Gastroesophageal sphincter (tissue), 3 donors: ENCODE measurements at regions not wholly inside any gene's neighbourhood (a gene's known extent, or its start where the extent isn't known, plus 50 kb on each side); places are given as distances from the start of the nearest gene placed in this dataset.

Experiments used
- EP300 ChIP-seq: sonication (generic); formaldehyde crosslinking; IDR thresholded peaks from one replicate; pipeline ENCODE4 v1.6.1; 2017; ENCODE audit warnings: antibody characterized with exemption, mild to moderate bottlenecking
- POLR2A ChIP-seq, 2 donors: fragments of 450-650 bp; IDR thresholded peaks; one replicate each; pipeline ENCODE4 v1.6.1; 2017; ENCODE audit warnings: antibody characterized with exemption in 2 of 2, mild to moderate bottlenecking in 2 of 2, moderate library complexity in 1 of 2
- POLR2AphosphoS5 ChIP-seq: sonication (generic); formaldehyde crosslinking; IDR thresholded peaks from one replicate; pipeline ENCODE4 v1.6.1; 2017; ENCODE audit warnings: antibody characterized with exemption
- TF ChIP-seq, protein P1 (sequence below), 4 experiments: fragments of 200-600 bp in 2 of 4; fragments of 450-650 bp in 2 of 4; sonication (generic) in 1 of 4; IDR thresholded peaks; one replicate each; pipeline ENCODE4 v1.5.1; 2017 to 2019; ENCODE audit warnings: antibody characterized with exemption in 4 of 4, mild to moderate bottlenecking in 2 of 4, moderate library complexity in 2 of 4

DNA sequence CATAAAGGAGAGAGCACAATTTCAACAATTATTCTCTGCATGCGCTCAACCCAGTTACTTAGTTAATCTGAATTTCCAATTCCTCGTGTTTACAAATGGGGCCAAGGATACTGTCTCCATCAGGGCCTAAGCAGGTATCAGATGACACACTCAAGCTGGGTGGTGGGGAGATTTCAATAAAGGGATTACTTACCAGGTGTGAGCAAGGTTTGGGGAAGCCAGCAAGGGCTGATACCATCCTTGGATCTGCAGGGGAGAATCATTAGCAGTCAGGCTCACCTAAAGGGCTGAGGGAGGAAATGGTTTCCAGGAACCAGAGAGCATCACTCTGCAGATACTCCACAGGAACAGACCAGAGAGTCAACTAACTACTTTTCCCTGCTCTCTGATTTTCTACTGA is 487.1 kb downstream of the NTRK2 start:
- TF ChIP-seq, protein P1, sequence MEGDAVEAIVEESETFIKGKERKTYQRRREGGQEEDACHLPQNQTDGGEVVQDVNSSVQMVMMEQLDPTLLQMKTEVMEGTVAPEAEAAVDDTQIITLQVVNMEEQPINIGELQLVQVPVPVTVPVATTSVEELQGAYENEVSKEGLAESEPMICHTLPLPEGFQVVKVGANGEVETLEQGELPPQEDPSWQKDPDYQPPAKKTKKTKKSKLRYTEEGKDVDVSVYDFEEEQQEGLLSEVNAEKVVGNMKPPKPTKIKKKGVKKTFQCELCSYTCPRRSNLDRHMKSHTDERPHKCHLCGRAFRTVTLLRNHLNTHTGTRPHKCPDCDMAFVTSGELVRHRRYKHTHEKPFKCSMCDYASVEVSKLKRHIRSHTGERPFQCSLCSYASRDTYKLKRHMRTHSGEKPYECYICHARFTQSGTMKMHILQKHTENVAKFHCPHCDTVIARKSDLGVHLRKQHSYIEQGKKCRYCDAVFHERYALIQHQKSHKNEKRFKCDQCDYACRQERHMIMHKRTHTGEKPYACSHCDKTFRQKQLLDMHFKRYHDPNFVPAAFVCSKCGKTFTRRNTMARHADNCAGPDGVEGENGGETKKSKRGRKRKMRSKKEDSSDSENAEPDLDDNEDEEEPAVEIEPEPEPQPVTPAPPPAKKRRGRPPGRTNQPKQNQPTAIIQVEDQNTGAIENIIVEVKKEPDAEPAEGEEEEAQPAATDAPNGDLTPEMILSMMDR (IDR thresholded peaks at IDR 0.05): no peak
- TF ChIP-seq POLR2A (IDR thresholded peaks at IDR 0.05) (no peak), POLR2AphosphoS5 (no peak), EP300 (no peak)
